ENCODE measurements at regions not wholly inside any gene's neighbourhood (a gene's known extent, or its start where the extent isn't known, plus 50 kb on each side); places are given as distances from the start of the nearest gene placed in this dataset.

GRCh38 chr17:33596899-33597298, 303.8 kb upstream of the ASIC2 start:
- Histone ChIP-seq H3K27ac (ENCODE audit: low read depth, low read length) (no peak overlapping the region), H3K4me3 (ENCODE audit: low read length in 2 of 2) (no peak overlapping the region), H3K9me3 (ENCODE audit: control insufficient read depth in 1 of 2, low read length in 2 of 2) (no peaks in the 10 kb centered on the region), H3K27me3 (ENCODE audit: insufficient read depth, low read length) (peaks cover 3% of the 10 kb centered on the region), H3K4me1 (ENCODE audit: insufficient read depth, low read length) (no peaks in the 10 kb centered on the region), H3K36me3 (ENCODE audit: insufficient read depth, low read length) (no peaks in the 10 kb centered on the region)
- Mint-ChIP-seq H3K27me3 (peaks cover 1 to 6% of the 10 kb centered on the region in 2 donors), H3K9me3 (no peaks in the 10 kb centered on the region), H3K27ac (no peak overlapping the region), H3K36me3 (no peaks in the 10 kb centered on the region), H3K4me1 (no peaks in the 10 kb centered on the region), H3K4me3 (no peak overlapping the region)
- intact Hi-C loops (cut with micrococcal nuclease) = no loop called here
- DNase-seq = no peak
- ChIA-PET CTCF (ENCODE audit: partially characterized antibody) (no interaction called here), POLR2A (ENCODE audit: partially characterized antibody) (no interaction called here)

GRCh38 chr17:33598797-33599196, 305.7 kb upstream of the ASIC2 start:
- H3K27me3 Mint-ChIP-seq = no peaks in the 10 kb centered on the region
- H3K4me3 Mint-ChIP-seq = no peak overlapping the region
- peaks cover 3% of the 10 kb centered on the region for H3K27me3 ChIP-seq (ENCODE audit: insufficient read depth, low read length)
- no peak overlapping the region for H3K27ac ChIP-seq (ENCODE audit: low read depth, low read length)
- H3K9me3 ChIP-seq (ENCODE audit: control insufficient read depth in 1 of 2, low read length in 2 of 2) = no peaks in the 10 kb centered on the region
- intact Hi-C loops (cut with micrococcal nuclease) = no loop called here
- no peak overlapping the region for H3K27ac Mint-ChIP-seq
- no peaks in the 10 kb centered on the region for H3K4me1 Mint-ChIP-seq
- ChIA-PET CTCF (ENCODE audit: partially characterized antibody) (no interaction called here), POLR2A (ENCODE audit: partially characterized antibody) (no interaction called here)
- no peaks in the 10 kb centered on the region for H3K4me1 ChIP-seq (ENCODE audit: insufficient read depth, low read length)
- H3K9me3 Mint-ChIP-seq = peaks cover 0 to 3% (median 0%) of the 10 kb centered on the region in 8 donors
- H3K36me3 Mint-ChIP-seq = no peaks in the 10 kb centered on the region
- no peak for DNase-seq
- H3K36me3 ChIP-seq (ENCODE audit: insufficient read depth, low read length) = no peaks in the 10 kb centered on the region
- H3K4me3 ChIP-seq (ENCODE audit: low read length in 2 of 2) = no peak overlapping the region

GRCh38 chr17:33602981-33603380, 309.9 kb upstream of the ASIC2 start:
- peaks cover 0 to 4% of the 10 kb centered on the region in 2 donors for H3K27me3 Mint-ChIP-seq
- H3K4me1 ChIP-seq (ENCODE audit: insufficient read depth, low read length) = no peaks in the 10 kb centered on the region
- DNase-seq = no peak
- no peak overlapping the region for H3K4me3 ChIP-seq (ENCODE audit: low read length in 2 of 2)
- no peaks in the 10 kb centered on the region for H3K36me3 Mint-ChIP-seq
- H3K27me3 ChIP-seq (ENCODE audit: insufficient read depth, low read length) = peaks cover 3% of the 10 kb centered on the region
- H3K36me3 ChIP-seq (ENCODE audit: insufficient read depth, low read length) = no peaks in the 10 kb centered on the region
- no peak overlapping the region for H3K27ac Mint-ChIP-seq
- no peak overlapping the region for H3K27ac ChIP-seq (ENCODE audit: low read depth, low read length)
- H3K4me3 Mint-ChIP-seq = no peak overlapping the region
- intact Hi-C loops (cut with micrococcal nuclease) = no loop called here
- no peaks in the 10 kb centered on the region for H3K4me1 Mint-ChIP-seq
- POLR2A ChIA-PET (ENCODE audit: partially characterized antibody) = no interaction called here
- peaks cover 0 to 3% (median 0%) of the 10 kb centered on the region in 8 donors for H3K9me3 Mint-ChIP-seq
- H3K9me3 ChIP-seq (ENCODE audit: control insufficient read depth in 1 of 2, low read length in 2 of 2) = no peaks in the 10 kb centered on the region
- CTCF ChIA-PET (ENCODE audit: partially characterized antibody) = no interaction called here

- no peak overlapping the region for H3K4me3 Mint-ChIP-seq
These were observed 310.7 kb upstream of the ASIC2 start for GRCh38 chr17:33603789-33604188.

GRCh38 chr17:33611532-33611931, 318.4 kb upstream of the ASIC2 start:
- intact Hi-C loops (cut with micrococcal nuclease) = no loop called here
- Mint-ChIP-seq H3K4me1 (no peaks in the 10 kb centered on the region), H3K4me3 (no peak overlapping the region), H3K27me3 (peaks cover 1 to 2% of the 10 kb centered on the region in 2 donors), H3K9me3 (peaks cover 0 to 7% (median 2%) of the 10 kb centered on the region in 8 donors), H3K27ac (no peak overlapping the region), H3K36me3 (no peaks in the 10 kb centered on the region)
- H3K4me3 ChIP-seq (ENCODE audit: low read length in 2 of 2) = no peak overlapping the region
- ChIA-PET POLR2A (ENCODE audit: partially characterized antibody) (no interaction called here), CTCF (ENCODE audit: partially characterized antibody) (no interaction called here)
- no peaks in the 10 kb centered on the region for H3K36me3 ChIP-seq (ENCODE audit: insufficient read depth, low read length)
- H3K27ac ChIP-seq (ENCODE audit: low read depth, low read length) = no peak overlapping the region
- DNase-seq = no peak
- no peaks in the 10 kb centered on the region for H3K9me3 ChIP-seq (ENCODE audit: control insufficient read depth in 1 of 2, low read length in 2 of 2)
- no peaks in the 10 kb centered on the region for H3K27me3 ChIP-seq (ENCODE audit: insufficient read depth, low read length)
- H3K4me1 ChIP-seq (ENCODE audit: insufficient read depth, low read length) = no peaks in the 10 kb centered on the region

More at GRCh38 chr17:33603789-33604188, 310.7 kb upstream of the ASIC2 start:
- DNase-seq = no peak
- Mint-ChIP-seq H3K36me3 (no peaks in the 10 kb centered on the region), H3K9me3 (peaks cover 0 to 3% (median 0%) of the 10 kb centered on the region in 8 donors), H3K27me3 (peaks cover 0 to 4% of the 10 kb centered on the region in 2 donors), H3K4me1 (no peaks in the 10 kb centered on the region), H3K27ac (no peak overlapping the region)
- H3K4me3 ChIP-seq (ENCODE audit: low read length in 2 of 2) = no peak overlapping the region
- POLR2A ChIA-PET (ENCODE audit: partially characterized antibody) = no interaction called here
- H3K27ac ChIP-seq (ENCODE audit: low read depth, low read length) = no peak overlapping the region
- no peaks in the 10 kb centered on the region for H3K4me1 ChIP-seq (ENCODE audit: insufficient read depth, low read length)
- H3K27me3 ChIP-seq (ENCODE audit: insufficient read depth, low read length) = peaks cover 3% of the 10 kb centered on the region
- no peaks in the 10 kb centered on the region for H3K36me3 ChIP-seq (ENCODE audit: insufficient read depth, low read length)
- H3K9me3 ChIP-seq (ENCODE audit: control insufficient read depth in 1 of 2, low read length in 2 of 2) = no peaks in the 10 kb centered on the region
- intact Hi-C loops (cut with micrococcal nuclease) = no loop called here
- CTCF ChIA-PET (ENCODE audit: partially characterized antibody) = no interaction called here

GRCh38 chr17:33615861-33616260, 322.8 kb upstream of the ASIC2 start:
- peaks cover 1 to 3% of the 10 kb centered on the region in 2 donors for H3K27me3 Mint-ChIP-seq
- no peak overlapping the region for H3K27ac ChIP-seq (ENCODE audit: low read depth, low read length)
- ChIA-PET CTCF (ENCODE audit: partially characterized antibody) (no interaction called here), POLR2A (ENCODE audit: partially characterized antibody) (no interaction called here)
- H3K4me3 Mint-ChIP-seq = no peak overlapping the region
- H3K27me3 ChIP-seq (ENCODE audit: insufficient read depth, low read length) = no peaks in the 10 kb centered on the region
- H3K36me3 Mint-ChIP-seq = no peaks in the 10 kb centered on the region
- H3K4me3 ChIP-seq (ENCODE audit: low read length in 2 of 2) = no peak overlapping the region
- H3K4me1 Mint-ChIP-seq = no peaks in the 10 kb centered on the region
- no peaks in the 10 kb centered on the region for H3K9me3 ChIP-seq (ENCODE audit: control insufficient read depth in 1 of 2, low read length in 2 of 2)
- DNase-seq = no peak
- H3K27ac Mint-ChIP-seq = no peak overlapping the region
- no peaks in the 10 kb centered on the region for H3K36me3 ChIP-seq (ENCODE audit: insufficient read depth, low read length)
- intact Hi-C loops (cut with micrococcal nuclease) = no loop called here
- peaks cover 0 to 12% (median 0%) of the 10 kb centered on the region in 8 donors for H3K9me3 Mint-ChIP-seq
- H3K4me1 ChIP-seq (ENCODE audit: insufficient read depth, low read length) = no peaks in the 10 kb centered on the region

- Mint-ChIP-seq H3K36me3 (no peaks in the 10 kb centered on the region), H3K27me3 (peaks cover 1 to 3% of the 10 kb centered on the region in 2 donors), H3K4me1 (no peaks in the 10 kb centered on the region), H3K4me3 (no peak overlapping the region), H3K27ac (no peak overlapping the region), H3K9me3 (peaks cover 0 to 3% (median 0%) of the 10 kb centered on the region in 8 donors)
- ChIA-PET POLR2A (ENCODE audit: partially characterized antibody) (no interaction called here), CTCF (ENCODE audit: partially characterized antibody) (no interaction called here)
- H3K36me3 ChIP-seq (ENCODE audit: insufficient read depth, low read length) = no peaks in the 10 kb centered on the region
- H3K9me3 ChIP-seq (ENCODE audit: control insufficient read depth in 1 of 2, low read length in 2 of 2) = no peaks in the 10 kb centered on the region
- H3K27me3 ChIP-seq (ENCODE audit: insufficient read depth, low read length) = no peaks in the 10 kb centered on the region
- no peaks in the 10 kb centered on the region for H3K4me1 ChIP-seq (ENCODE audit: insufficient read depth, low read length)
- intact Hi-C loops (cut with micrococcal nuclease) = no loop called here
- no peak overlapping the region for H3K27ac ChIP-seq (ENCODE audit: low read depth, low read length)
- H3K4me3 ChIP-seq (ENCODE audit: low read length in 2 of 2) = no peak overlapping the region
- no peak for DNase-seq
These were observed 330.7 kb upstream of the ASIC2 start for GRCh38 chr17:33623841-33624240.

Data from CD4-positive, alpha-beta memory T cell (primary cell).